NCI-H526 treated with DMSO at 0.1 percent for 48 hours (cell line): ENCODE measurements at regions not wholly inside any gene's neighbourhood (a gene's known extent, or its start where the extent isn't known, plus 50 kb on each side); places are given as distances from the start of the nearest gene placed in this dataset.
"Not testable (repeated sequence)": the region's sequence is repeated elsewhere in the genome, so short reads cannot be mapped to it uniquely, and the experiment has no call there.

Source experiments
- DNase-seq: peaks from one replicate; lab custom pipeline; 2025; lab: John Stamatoyannopoulos, UW

GRCh38 chr5:87529486-87530076 lies 116.9 kb upstream of the CCNH start:
- DNase-seq: no peak

GRCh38 chr5:87526131-87526530 lies 113.4 kb upstream of the CCNH start:
- DNase-seq: no peak

GRCh38 chr5:87524217-87524616 lies 111.5 kb upstream of the CCNH start:
- DNase-seq: no peak

GRCh38 chr5:87511778-87512177 lies 99.0 kb upstream of the CCNH start:
- not testable (repeated sequence) for DNase-seq

- no peak for DNase-seq
These were observed 90.3 kb upstream of the CCNH start for GRCh38 chr5:87503004-87503403.

- DNase-seq: no peak
These were observed 87.0 kb upstream of the CCNH start for GRCh38 chr5:87499478-87500410.
